Skin epidermis (tissue), 12 donors: ENCODE measurements at regions not wholly inside any gene's neighbourhood (a gene's known extent, or its start where the extent isn't known, plus 50 kb on each side); places are given as distances from the start of the nearest gene placed in this dataset.

Experiments used
- H3K27ac ChIP-seq, 21 experiments: fragments of 200-600 bp; sonication (generic) in 11 of 21; one replicate each; pipeline ENCODE4 v1.5.0; 2020; ENCODE audit warnings: mild to moderate bottlenecking in 3 of 21, inconsistent platforms in 2 of 21, moderate library complexity in 2 of 21
- H3K4me3 ChIP-seq, 7 experiments: fragments of 200-600 bp; sonication (generic) in 2 of 7; one replicate each; pipeline ENCODE4 v1.5.0; 2020; ENCODE audit warnings: inconsistent platforms in 2 of 7, mild to moderate bottlenecking in 2 of 7, moderate library complexity in 1 of 7

GRCh38 chr6:26312501-26313397 lies 52.2 kb upstream of the BTN3A2 start:
- peak overlapping the region in 6 of 21 experiments; percentile 17 to 56 (median 30) for H3K27ac ChIP-seq
- H3K4me3 ChIP-seq: peak overlapping the region; percentile 21 to 55 (median 38)
